ENCODE measurements at regions not wholly inside any gene's neighbourhood (a gene's known extent, or its start where the extent isn't known, plus 50 kb on each side); places are given as distances from the start of the nearest gene placed in this dataset.

GRCh38 chr3:161852744-161853143 is 356.1 kb downstream of the OTOL1 start:
- TF ChIP-seq CTCF (IDR thresholded peaks at IDR 0.05; ENCODE audit: low read depth, low read length) = no peak
- Histone ChIP-seq H3K27ac (no peak overlapping the region), H3K27me3 (ENCODE audit: insufficient read depth, low read depth, severe bottlenecking) (no peaks in the 10 kb centered on the region), H3K36me3 (no peaks in the 10 kb centered on the region), H3K9me3 (ENCODE audit: severe bottlenecking) (no peaks in the 10 kb centered on the region), H3K4me3 (ENCODE audit: low read depth, low read length) (no peak overlapping the region)
- peak; percentile 10 for DNase-seq

GRCh38 chr3:161854232-161854771 is 357.7 kb downstream of the OTOL1 start:
- Histone ChIP-seq H3K4me3 (ENCODE audit: low read depth, low read length) (no peak overlapping the region), H3K27ac (no peak overlapping the region), H3K9me3 (ENCODE audit: severe bottlenecking) (no peaks in the 10 kb centered on the region), H3K36me3 (no peaks in the 10 kb centered on the region), H3K27me3 (ENCODE audit: insufficient read depth, low read depth, severe bottlenecking) (no peaks in the 10 kb centered on the region)
- TF ChIP-seq CTCF (IDR thresholded peaks at IDR 0.05; ENCODE audit: low read depth, low read length) = peak; percentile 44; the same call in 1 of the 2 replicates
- DNase-seq = peak; percentile 39

GRCh38 chr3:161859057-161859456 is 362.4 kb downstream of the OTOL1 start:
- Histone ChIP-seq H3K4me3 (ENCODE audit: low read depth, low read length) (no peak overlapping the region), H3K27ac (no peak overlapping the region)
- TF ChIP-seq CTCF (IDR thresholded peaks at IDR 0.05; ENCODE audit: low read depth, low read length) = no peak

GRCh38 chr3:161859865-161860450 is 363.4 kb downstream of the OTOL1 start:
- H3K27ac ChIP-seq = no peak overlapping the region
- no peak for TF ChIP-seq CTCF (IDR thresholded peaks at IDR 0.05; ENCODE audit: low read depth, low read length)
- DNase-seq = no peak
- H3K9me3 ChIP-seq (ENCODE audit: severe bottlenecking) = no peaks in the 10 kb centered on the region
- H3K27me3 ChIP-seq (ENCODE audit: insufficient read depth, low read depth, severe bottlenecking) = no peaks in the 10 kb centered on the region
- no peaks in the 10 kb centered on the region for H3K36me3 ChIP-seq
- H3K4me3 ChIP-seq (ENCODE audit: low read depth, low read length) = no peak overlapping the region

More at GRCh38 chr3:161859057-161859456, 362.4 kb downstream of the OTOL1 start:
- H3K36me3 ChIP-seq = no peaks in the 10 kb centered on the region
- H3K9me3 ChIP-seq (ENCODE audit: severe bottlenecking) = no peaks in the 10 kb centered on the region
- no peak for DNase-seq
- no peaks in the 10 kb centered on the region for H3K27me3 ChIP-seq (ENCODE audit: insufficient read depth, low read depth, severe bottlenecking)

- no peak for DNase-seq
- no peak for TF ChIP-seq CTCF (IDR thresholded peaks at IDR 0.05; ENCODE audit: low read depth, low read length)
- Histone ChIP-seq H3K27ac (no peak overlapping the region), H3K9me3 (ENCODE audit: severe bottlenecking) (no peaks in the 10 kb centered on the region), H3K36me3 (no peaks in the 10 kb centered on the region), H3K27me3 (ENCODE audit: insufficient read depth, low read depth, severe bottlenecking) (no peaks in the 10 kb centered on the region), H3K4me3 (ENCODE audit: low read depth, low read length) (no peak overlapping the region)
These were observed 367.2 kb downstream of the OTOL1 start for GRCh38 chr3:161863775-161864174.

- Histone ChIP-seq H3K4me3 (ENCODE audit: low read depth, low read length) (no peak overlapping the region), H3K9me3 (ENCODE audit: severe bottlenecking) (no peaks in the 10 kb centered on the region), H3K36me3 (no peaks in the 10 kb centered on the region), H3K27me3 (ENCODE audit: insufficient read depth, low read depth, severe bottlenecking) (no peaks in the 10 kb centered on the region), H3K27ac (no peak overlapping the region)
- DNase-seq = no peak
- no peak for TF ChIP-seq CTCF (IDR thresholded peaks at IDR 0.05; ENCODE audit: low read depth, low read length)
These were observed 369.6 kb downstream of the OTOL1 start for GRCh38 chr3:161866176-161866575.
